ENCODE measurements at regions not wholly inside any gene's neighbourhood (a gene's known extent, or its start where the extent isn't known, plus 50 kb on each side); places are given as distances from the start of the nearest gene placed in this dataset.

- H3K27ac ChIP-seq (ENCODE audit: low read length): no peak overlapping the region
- H3K9ac ChIP-seq (ENCODE audit: low read depth, low read length): no peak overlapping the region
- no peaks in the 10 kb centered on the region for H3K27me3 ChIP-seq (ENCODE audit: insufficient read depth, low read length, poor library complexity)
- H4K20me1 ChIP-seq (ENCODE audit: insufficient read depth, low read length): no peaks in the 10 kb centered on the region
- H3K4me2 ChIP-seq (ENCODE audit: insufficient read depth, low read length): no peak overlapping the region
- no peaks in the 10 kb centered on the region for H3K4me1 ChIP-seq (ENCODE audit: insufficient read depth, low read length)
- H3K36me3 ChIP-seq (ENCODE audit: insufficient read depth, low read length): no peaks in the 10 kb centered on the region
- H3K4me3 ChIP-seq (ENCODE audit: low read depth in 1 of 2, low read length in 2 of 2): no peak overlapping the region
- no peak for TF ChIP-seq EZH2 (IDR thresholded peaks at IDR 0.05; ENCODE audit: borderline replicate concordance, low read depth, low read length, severe bottlenecking)
- TF ChIP-seq, protein P1, sequence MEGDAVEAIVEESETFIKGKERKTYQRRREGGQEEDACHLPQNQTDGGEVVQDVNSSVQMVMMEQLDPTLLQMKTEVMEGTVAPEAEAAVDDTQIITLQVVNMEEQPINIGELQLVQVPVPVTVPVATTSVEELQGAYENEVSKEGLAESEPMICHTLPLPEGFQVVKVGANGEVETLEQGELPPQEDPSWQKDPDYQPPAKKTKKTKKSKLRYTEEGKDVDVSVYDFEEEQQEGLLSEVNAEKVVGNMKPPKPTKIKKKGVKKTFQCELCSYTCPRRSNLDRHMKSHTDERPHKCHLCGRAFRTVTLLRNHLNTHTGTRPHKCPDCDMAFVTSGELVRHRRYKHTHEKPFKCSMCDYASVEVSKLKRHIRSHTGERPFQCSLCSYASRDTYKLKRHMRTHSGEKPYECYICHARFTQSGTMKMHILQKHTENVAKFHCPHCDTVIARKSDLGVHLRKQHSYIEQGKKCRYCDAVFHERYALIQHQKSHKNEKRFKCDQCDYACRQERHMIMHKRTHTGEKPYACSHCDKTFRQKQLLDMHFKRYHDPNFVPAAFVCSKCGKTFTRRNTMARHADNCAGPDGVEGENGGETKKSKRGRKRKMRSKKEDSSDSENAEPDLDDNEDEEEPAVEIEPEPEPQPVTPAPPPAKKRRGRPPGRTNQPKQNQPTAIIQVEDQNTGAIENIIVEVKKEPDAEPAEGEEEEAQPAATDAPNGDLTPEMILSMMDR (IDR thresholded peaks at IDR 0.05; ENCODE audit: borderline replicate concordance, extremely low read depth, low read length, poor library complexity, severe bottlenecking): no peak
- DNase-seq (no peak), ATAC-seq (ENCODE audit: insufficient read depth, low read depth) (no peak)
- H2AFZ ChIP-seq (ENCODE audit: low read depth, low read length): no peak overlapping the region
- no peaks in the 10 kb centered on the region for H3K79me2 ChIP-seq (ENCODE audit: insufficient read depth, low read length)
- no peaks in the 10 kb centered on the region for H3K9me3 ChIP-seq (ENCODE audit: insufficient read depth, low read length, severe bottlenecking)
Measured at GRCh38 chr13:71171740-71172139, 695.3 kb downstream of the DACH1 start.

DNA sequence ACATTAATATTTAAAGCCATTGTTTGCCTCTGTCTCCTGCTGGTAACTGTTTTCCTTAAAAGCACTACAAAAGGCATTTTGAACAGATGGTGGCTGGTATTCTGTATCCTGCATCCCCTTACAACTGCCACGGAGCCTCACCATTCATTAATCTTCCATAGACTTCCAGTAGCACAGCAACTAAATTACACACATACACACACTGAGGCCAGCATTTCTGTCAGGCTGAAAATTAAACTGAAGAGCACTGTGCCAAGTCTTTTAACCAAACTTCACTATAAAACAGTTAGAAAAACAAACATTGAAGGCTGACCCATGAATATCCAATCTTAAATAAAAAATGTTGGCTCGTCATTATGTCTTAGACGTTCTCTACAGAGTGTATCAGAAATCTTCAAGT lies 697.8 kb downstream of the DACH1 start:
- Histone ChIP-seq H3K36me3 (ENCODE audit: insufficient read depth, low read length) (no peaks in the 10 kb centered on the region), H3K4me3 (ENCODE audit: low read depth in 1 of 2, low read length in 2 of 2) (no peak overlapping the region), H4K20me1 (ENCODE audit: insufficient read depth, low read length) (no peaks in the 10 kb centered on the region), H3K9ac (ENCODE audit: low read depth, low read length) (no peak overlapping the region), H2AFZ (ENCODE audit: low read depth, low read length) (no peak overlapping the region), H3K79me2 (ENCODE audit: insufficient read depth, low read length) (no peaks in the 10 kb centered on the region), H3K27me3 (ENCODE audit: insufficient read depth, low read length, poor library complexity) (no peaks in the 10 kb centered on the region), H3K9me3 (ENCODE audit: insufficient read depth, low read length, severe bottlenecking) (no peaks in the 10 kb centered on the region), H3K4me2 (ENCODE audit: insufficient read depth, low read length) (no peak overlapping the region), H3K27ac (ENCODE audit: low read length) (no peak overlapping the region), H3K4me1 (ENCODE audit: insufficient read depth, low read length) (no peaks in the 10 kb centered on the region)
- ATAC-seq (ENCODE audit: insufficient read depth, low read depth) (no peak), DNase-seq (no peak)
- no peak for TF ChIP-seq EZH2 (IDR thresholded peaks at IDR 0.05; ENCODE audit: borderline replicate concordance, low read depth, low read length, severe bottlenecking)
- TF ChIP-seq, protein P1 (IDR thresholded peaks at IDR 0.05; ENCODE audit: borderline replicate concordance, extremely low read depth, low read length, poor library complexity, severe bottlenecking): no peak

GRCh38 chr13:71156550-71156949 lies 710.5 kb downstream of the DACH1 start:
- H3K27ac ChIP-seq (ENCODE audit: low read length): no peak overlapping the region
- no peaks in the 10 kb centered on the region for H3K27me3 ChIP-seq (ENCODE audit: insufficient read depth, low read length, poor library complexity)
- H2AFZ ChIP-seq (ENCODE audit: low read depth, low read length): no peak overlapping the region
- H3K36me3 ChIP-seq (ENCODE audit: insufficient read depth, low read length): no peaks in the 10 kb centered on the region
- no peak for ATAC-seq (ENCODE audit: insufficient read depth, low read depth)
- no peaks in the 10 kb centered on the region for H3K9me3 ChIP-seq (ENCODE audit: insufficient read depth, low read length, severe bottlenecking)
- no peaks in the 10 kb centered on the region for H4K20me1 ChIP-seq (ENCODE audit: insufficient read depth, low read length)
- no peak overlapping the region for H3K4me3 ChIP-seq (ENCODE audit: low read depth in 1 of 2, low read length in 2 of 2)
- no peak for DNase-seq
- H3K9ac ChIP-seq (ENCODE audit: low read depth, low read length): no peak overlapping the region
- H3K4me2 ChIP-seq (ENCODE audit: insufficient read depth, low read length): no peak overlapping the region
- H3K79me2 ChIP-seq (ENCODE audit: insufficient read depth, low read length): no peaks in the 10 kb centered on the region
- no peak for TF ChIP-seq EZH2 (IDR thresholded peaks at IDR 0.05; ENCODE audit: borderline replicate concordance, low read depth, low read length, severe bottlenecking)
- H3K4me1 ChIP-seq (ENCODE audit: insufficient read depth, low read length): no peaks in the 10 kb centered on the region

- DNase-seq: no peak
Measured at GRCh38 chr13:71149498-71150363, 717.3 kb downstream of the DACH1 start.

More at GRCh38 chr13:71149498-71150363, 717.3 kb downstream of the DACH1 start:
- no peak overlapping the region for H3K4me2 ChIP-seq (ENCODE audit: insufficient read depth, low read length)
- no peaks in the 10 kb centered on the region for H4K20me1 ChIP-seq (ENCODE audit: insufficient read depth, low read length)
- H3K79me2 ChIP-seq (ENCODE audit: insufficient read depth, low read length): no peaks in the 10 kb centered on the region
- no peak overlapping the region for H2AFZ ChIP-seq (ENCODE audit: low read depth, low read length)
- H3K27me3 ChIP-seq (ENCODE audit: insufficient read depth, low read length, poor library complexity): no peaks in the 10 kb centered on the region
- no peaks in the 10 kb centered on the region for H3K4me1 ChIP-seq (ENCODE audit: insufficient read depth, low read length)
- H3K9ac ChIP-seq (ENCODE audit: low read depth, low read length): no peak overlapping the region
- H3K36me3 ChIP-seq (ENCODE audit: insufficient read depth, low read length): no peaks in the 10 kb centered on the region
- no peaks in the 10 kb centered on the region for H3K9me3 ChIP-seq (ENCODE audit: insufficient read depth, low read length, severe bottlenecking)
- H3K4me3 ChIP-seq (ENCODE audit: low read depth in 1 of 2, low read length in 2 of 2): no peak overlapping the region
- ATAC-seq (ENCODE audit: insufficient read depth, low read depth): no peak
- TF ChIP-seq EZH2 (IDR thresholded peaks at IDR 0.05; ENCODE audit: borderline replicate concordance, low read depth, low read length, severe bottlenecking): no peak
- TF ChIP-seq, protein P1 (IDR thresholded peaks at IDR 0.05; ENCODE audit: borderline replicate concordance, extremely low read depth, low read length, poor library complexity, severe bottlenecking): no peak
- H3K27ac ChIP-seq (ENCODE audit: low read length): no peak overlapping the region

Data from DND-41 (cell line).